Astrocyte (in vitro differentiated cells and primary cell): ENCODE measurements at regions not wholly inside any gene's neighbourhood (a gene's known extent, or its start where the extent isn't known, plus 50 kb on each side); places are given as distances from the start of the nearest gene placed in this dataset.

Experiments used
- DNase-seq: peaks from one replicate; pipeline ENCODE4 v3.0.0-alpha.2; 2010; ENCODE audit warnings: low read depth
- FAIRE-seq: peaks from 2 replicates; lab custom pipeline; 2011; peaks lifted over from hg19 to GRCh38; lab: Jason Lieb, UNC
- H2AFZ ChIP-seq: 2 replicates; pipeline ENCODE4 v1.6.0; 2012; ENCODE audit warnings: low read depth, low read length, inconsistent platforms
- H3K27ac ChIP-seq: 2 replicates; pipeline ENCODE4 v1.5.1; 2011; ENCODE audit warnings: low read depth, low read length, inconsistent platforms
- H3K27me3 ChIP-seq: 2 replicates; pipeline ENCODE4 v1.6.0; 2011; ENCODE audit warnings: low read length, inconsistent platforms; ENCODE audit not compliant: insufficient read depth
- H3K36me3 ChIP-seq: 2 replicates; pipeline ENCODE4 v1.5.1; 2011; ENCODE audit warnings: low read length, inconsistent platforms; ENCODE audit not compliant: insufficient read depth
- H3K4me1 ChIP-seq: 2 replicates; pipeline ENCODE4 v1.5.1; 2011; ENCODE audit warnings: low read length, inconsistent platforms; ENCODE audit not compliant: insufficient read depth
- H3K4me2 ChIP-seq: 2 replicates; pipeline ENCODE4 v1.6.0; 2012; ENCODE audit warnings: low read length, inconsistent platforms
- H3K4me3 ChIP-seq: 2 replicates; pipeline ENCODE4 v1.5.1; 2011; ENCODE audit warnings: low read depth, mild to moderate bottlenecking, low read length, inconsistent platforms; ENCODE audit not compliant: insufficient read depth
- H3K79me2 ChIP-seq: 2 replicates; pipeline ENCODE4 v1.6.0; 2012; ENCODE audit warnings: mild to moderate bottlenecking, low read length, inconsistent platforms; ENCODE audit not compliant: insufficient read depth
- H3K9ac ChIP-seq: 2 replicates; pipeline ENCODE4 v1.6.0; 2012; ENCODE audit warnings: mild to moderate bottlenecking, low read length, inconsistent platforms
- H3K9me3 ChIP-seq: 2 replicates; pipeline ENCODE4 v1.5.1; 2012; ENCODE audit warnings: low read depth, mild to moderate bottlenecking, low read length, inconsistent platforms; ENCODE audit not compliant: insufficient read depth
- H4K20me1 ChIP-seq: 2 replicates; pipeline ENCODE4 v1.6.0; 2012; ENCODE audit warnings: low read length, inconsistent platforms; ENCODE audit not compliant: insufficient read depth
- H3K27ac Mint-ChIP-seq: one replicate; pipeline ENCODE4 v1.8.0; 2021; ENCODE audit warnings: mild to moderate bottlenecking, mixed read lengths; ENCODE audit not compliant: unreplicated experiment
- H3K27me3 Mint-ChIP-seq: one replicate; pipeline ENCODE4 v1.8.0; 2021; ENCODE audit warnings: low read depth, mixed read lengths; ENCODE audit not compliant: unreplicated experiment
- H3K36me3 Mint-ChIP-seq: one replicate; pipeline ENCODE4 v1.8.0; 2021; ENCODE audit warnings: low read depth, mixed read lengths; ENCODE audit not compliant: unreplicated experiment
- H3K4me1 Mint-ChIP-seq: one replicate; pipeline ENCODE4 v1.8.0; 2021; ENCODE audit warnings: low read depth, mixed read lengths; ENCODE audit not compliant: unreplicated experiment
- H3K4me3 Mint-ChIP-seq: one replicate; pipeline ENCODE4 v1.8.0; 2021; ENCODE audit warnings: mild to moderate bottlenecking, moderate library complexity, mixed read lengths; ENCODE audit not compliant: unreplicated experiment
- H3K9me3 Mint-ChIP-seq: one replicate; pipeline ENCODE4 v1.8.0; 2021; ENCODE audit warnings: mild to moderate bottlenecking, mixed read lengths; ENCODE audit not compliant: unreplicated experiment
- CTCF ChIP-seq: IDR thresholded peaks from 2 replicates; pipeline ENCODE4 v1.5.1; 2011; ENCODE audit warnings: low read depth, mild to moderate bottlenecking, inconsistent platforms, low read length, moderate library complexity; ENCODE audit not compliant: insufficient read depth
- EZH2 ChIP-seq: IDR thresholded peaks from 2 replicates; pipeline ENCODE4 v1.6.1; 2012; ENCODE audit warnings: mild to moderate bottlenecking, low read length, inconsistent platforms; ENCODE audit not compliant: insufficient read depth

DNA sequence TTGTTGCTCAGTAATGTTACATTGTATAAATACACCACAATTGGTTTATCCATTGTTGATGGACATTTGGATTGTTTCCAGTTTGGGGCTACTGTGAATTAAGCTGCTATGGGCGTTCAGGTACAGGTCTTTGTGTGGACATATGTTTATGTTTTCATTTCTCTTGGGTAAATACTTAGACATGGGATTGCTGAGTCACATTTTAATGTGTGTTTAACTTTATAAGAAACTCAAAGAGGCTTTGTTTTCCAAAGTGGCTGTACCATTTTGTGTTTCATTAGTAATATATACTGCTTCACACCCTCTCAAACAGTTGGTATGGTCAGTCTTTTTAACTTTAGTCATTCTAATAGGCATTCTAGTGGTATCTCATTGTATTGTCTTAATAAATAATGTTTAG is 225.0 kb downstream of the SPTSSA start:
- H3K9me3 ChIP-seq = no peaks in the 10 kb centered on the region
- no peak overlapping the region for H3K4me3 ChIP-seq
- Mint-ChIP-seq H3K36me3 (no peaks in the 10 kb centered on the region), H3K9me3 (peaks cover 2% of the 10 kb centered on the region), H3K4me1 (peaks cover 10% of the 10 kb centered on the region), H3K27me3 (peaks cover 6% of the 10 kb centered on the region), H3K4me3 (no peak overlapping the region), H3K27ac (no peak overlapping the region)
- no peaks in the 10 kb centered on the region for H3K27me3 ChIP-seq
- TF ChIP-seq EZH2 = no peak
- no peak for TF ChIP-seq CTCF
- H2AFZ ChIP-seq = no peak overlapping the region
- H3K36me3 ChIP-seq = no peaks in the 10 kb centered on the region
- no peak overlapping the region for H3K4me2 ChIP-seq
- no peak for DNase-seq
- H3K9ac ChIP-seq = no peak overlapping the region
- H3K4me1 ChIP-seq = peaks cover 5% of the 10 kb centered on the region
- H4K20me1 ChIP-seq = no peaks in the 10 kb centered on the region
- peak; percentile 47 for FAIRE-seq
- no peak overlapping the region for H3K27ac ChIP-seq
- no peaks in the 10 kb centered on the region for H3K79me2 ChIP-seq

GRCh38 chr14:34235643-34236300 is 226.3 kb downstream of the SPTSSA start:
- H3K9ac ChIP-seq = no peak overlapping the region
- H3K27me3 ChIP-seq = no peaks in the 10 kb centered on the region
- no peaks in the 10 kb centered on the region for H3K9me3 ChIP-seq
- peaks cover under 1% of the 10 kb centered on the region for H3K27me3 Mint-ChIP-seq
- FAIRE-seq (no peak), DNase-seq (no peak)
- H3K9me3 Mint-ChIP-seq = no peaks in the 10 kb centered on the region
- no peak overlapping the region for H3K4me3 ChIP-seq
- H3K4me1 ChIP-seq = peaks cover 5% of the 10 kb centered on the region
- H3K27ac Mint-ChIP-seq = no peak overlapping the region
- TF ChIP-seq CTCF = no peak
- TF ChIP-seq EZH2 = no peak
- H3K36me3 Mint-ChIP-seq = no peaks in the 10 kb centered on the region
- H3K36me3 ChIP-seq = no peaks in the 10 kb centered on the region
- no peak overlapping the region for H2AFZ ChIP-seq
- no peak overlapping the region for H3K4me2 ChIP-seq
- peaks cover 11% of the 10 kb centered on the region for H3K4me1 Mint-ChIP-seq
- H4K20me1 ChIP-seq = no peaks in the 10 kb centered on the region
- H3K27ac ChIP-seq = no peak overlapping the region
- no peaks in the 10 kb centered on the region for H3K79me2 ChIP-seq
- no peak overlapping the region for H3K4me3 Mint-ChIP-seq

- H3K36me3 ChIP-seq = no peaks in the 10 kb centered on the region
- FAIRE-seq (no peak), DNase-seq (no peak)
- Mint-ChIP-seq H3K36me3 (no peaks in the 10 kb centered on the region), H3K27me3 (peaks cover 2% of the 10 kb centered on the region), H3K9me3 (peaks cover 2% of the 10 kb centered on the region), H3K4me3 (no peak overlapping the region), H3K4me1 (peaks cover 15% of the 10 kb centered on the region), H3K27ac (no peak overlapping the region)
- no peak overlapping the region for H3K4me3 ChIP-seq
- H3K27ac ChIP-seq = no peak overlapping the region
- H3K9me3 ChIP-seq = no peaks in the 10 kb centered on the region
- no peaks in the 10 kb centered on the region for H3K27me3 ChIP-seq
- no peaks in the 10 kb centered on the region for H3K79me2 ChIP-seq
- TF ChIP-seq EZH2 = no peak
- no peak for TF ChIP-seq CTCF
- H3K9ac ChIP-seq = no peak overlapping the region
- peaks cover 5% of the 10 kb centered on the region for H3K4me1 ChIP-seq
- no peaks in the 10 kb centered on the region for H4K20me1 ChIP-seq
- no peak overlapping the region for H3K4me2 ChIP-seq
- no peak overlapping the region for H2AFZ ChIP-seq
Measured at GRCh38 chr14:34234258-34234657, 227.8 kb downstream of the SPTSSA start.
